HCT116 (cell line): ENCODE measurements at regions not wholly inside any gene's neighbourhood (a gene's known extent, or its start where the extent isn't known, plus 50 kb on each side); places are given as distances from the start of the nearest gene placed in this dataset.

Experiments used
- ATAC-seq: fragments of 200-7000 bp; cut with Tn5 transposase; 2 replicates; pipeline ENCODE4 v1.9.1; 2020; ENCODE audit warnings: mild to moderate bottlenecking, moderate library complexity
- BruUV-seq: library from RNA; stranded (reverse); fragments of 400-500 nt; replicated peaks from 2 replicates; lab custom pipeline; 2021; lab: Mats Ljungman, UMichigan
- CTCF ChIA-PET: fragments of 300-600 bp; sonication (Branson Sonifier 250); formaldehyde crosslinking; loops from one replicate; lab custom pipeline; 2021; ENCODE audit warnings: antibody characterized with exemption; lab: Charles Lee
- POLR2A ChIA-PET: fragments of 300-600, 350-600 bp; sonication (Branson Sonifier 250); formaldehyde crosslinking; loops from one replicate; lab custom pipeline; 2021; ENCODE audit warnings: antibody characterized with exemption; lab: Charles Lee
- RAD21 ChIA-PET, 2 experiments: fragments of 300-600 bp; sonication (Branson Sonifier 250); formaldehyde crosslinking; loops; one replicate each; lab custom pipeline; 2023; ENCODE audit warnings: low total read pairs in 2 of 2; ENCODE audit not compliant: uncharacterized antibody in 2 of 2, unreplicated experiment in 2 of 2, low non-redundant PET in 1 of 2; lab: Charles Lee
- DNase-seq: peaks from one replicate; pipeline ENCODE4 v3.0.0-alpha.2; 2010; ENCODE audit warnings: low read depth, low spot score
- H2AFZ ChIP-seq: fragments of 200-600 bp; shearing (Covaris generic), sonication (generic); 2 replicates; pipeline ENCODE4 v1.6.1; 2017; ENCODE audit warnings: low read depth, mixed run types, mixed read lengths, antibody characterized with exemption, low read length; ENCODE audit not compliant: poor library complexity, severe bottlenecking
- H3K27ac ChIP-seq: 2 replicates; pipeline ENCODE4 v1.5.1; 2012; ENCODE audit warnings: low read depth, low read length
- H3K27me3 ChIP-seq: fragments of 200-600 bp; sonication (generic); 2 replicates; pipeline ENCODE4 v1.6.1; 2016; ENCODE audit warnings: mixed run types, low read length, mixed read lengths; ENCODE audit not compliant: insufficient read depth
- H3K36me3 ChIP-seq, 2 experiments: fragments of 200-500 bp in 1 of 2; fragments of 200-600 bp in 1 of 2; sonication (Bioruptor generic) in 1 of 2; sonication (generic) in 1 of 2; 2 replicates each; pipeline versions ENCODE4 v1.5.1 to v1.6.1; 2014 to 2016; ENCODE audit warnings: low read length in 2 of 2, inconsistent platforms in 1 of 2, mixed read lengths in 1 of 2, mixed run types in 1 of 2; ENCODE audit not compliant: insufficient read depth in 2 of 2, control insufficient read depth in 1 of 2
- H3K4me1 ChIP-seq, 2 experiments: fragments of 200-600 bp in 1 of 2; sonication (generic) in 1 of 2; 2 replicates each; pipeline versions ENCODE4 v1.5.1 to v1.6.1; 2012 to 2017; ENCODE audit warnings: low read length in 2 of 2, inconsistent platforms in 1 of 2, mild to moderate bottlenecking in 1 of 2, mixed read lengths in 1 of 2, mixed run types in 1 of 2, moderate library complexity in 1 of 2; ENCODE audit not compliant: insufficient read depth in 2 of 2, control insufficient read depth in 1 of 2
- H3K4me2 ChIP-seq: fragments of 200-600 bp; sonication (generic); 2 replicates; pipeline ENCODE4 v1.6.1; 2017; ENCODE audit warnings: mixed run types, low read length, mixed read lengths
- H3K4me3 ChIP-seq, 2 experiments: fragments of 200-600 bp in 1 of 2; sonication (generic) in 1 of 2; replicated peaks in 1 of 2; 2 replicates each; pipeline ENCODE4 v1.5.1; 2011 to 2016; ENCODE audit warnings: low read length in 2 of 2, control low read depth in 1 of 2, low read depth in 1 of 2, mild to moderate bottlenecking in 1 of 2, mixed read lengths in 1 of 2, mixed run types in 1 of 2
- H3K79me2 ChIP-seq: fragments of 200-600 bp; sonication (generic); 2 replicates; pipeline ENCODE4 v1.6.1; 2017; ENCODE audit warnings: mild to moderate bottlenecking, mixed run types, low read length, moderate library complexity, mixed read lengths; ENCODE audit not compliant: insufficient read depth
- H3K9ac ChIP-seq: fragments of 200-600 bp; sonication (generic); 2 replicates; pipeline ENCODE4 v1.6.1; 2016; ENCODE audit warnings: low read length, mixed read lengths
- H3K9me2 ChIP-seq: fragments of 200-600 bp; sonication (generic), shearing (Covaris generic); 2 replicates; pipeline ENCODE4 v1.6.1; 2017; ENCODE audit warnings: mixed run types, mild to moderate bottlenecking, moderate library complexity; ENCODE audit not compliant: insufficient read depth
- H3K9me3 ChIP-seq, 2 experiments: fragments of 200-500 bp in 1 of 2; fragments of 200-600 bp in 1 of 2; sonication (Bioruptor generic) in 1 of 2; sonication (generic) in 1 of 2; 2 replicates each; pipeline ENCODE4 v1.6.1; 2014 to 2017; ENCODE audit warnings: low read length in 2 of 2, mixed read lengths in 2 of 2, inconsistent platforms in 1 of 2, low read depth in 1 of 2, mild to moderate bottlenecking in 1 of 2, mixed run types in 1 of 2, moderate library complexity in 1 of 2; ENCODE audit not compliant: control insufficient read depth in 1 of 2, insufficient read depth in 1 of 2
- H4K20me1 ChIP-seq: fragments of 200-600 bp; sonication (generic), shearing (Covaris generic); 2 replicates; pipeline ENCODE4 v1.6.1; 2017; ENCODE audit warnings: mixed run types, mild to moderate bottlenecking, moderate library complexity; ENCODE audit not compliant: insufficient read depth
- ATF3 ChIP-seq: IDR thresholded peaks from 2 replicates; pipeline ENCODE4 v1.6.1; 2012
- CEBPB ChIP-seq: IDR thresholded peaks from 2 replicates; pipeline ENCODE4 v1.6.1; 2012; ENCODE audit warnings: low read depth
- CTCF ChIP-seq, 3 experiments: fragments of 200-600 bp in 1 of 3; sonication (generic) in 1 of 3; IDR thresholded peaks in 2 of 3; conservative IDR thresholded peaks in 1 of 3; 2 replicates each; pipeline ENCODE4 v1.5.1; 2012 to 2017; ENCODE audit warnings: low read depth in 2 of 3, low read length in 2 of 3, antibody characterized with exemption in 1 of 3, borderline replicate concordance in 1 of 3, control low read depth in 1 of 3, mild to moderate bottlenecking in 1 of 3, mixed read lengths in 1 of 3, mixed run types in 1 of 3, moderate library complexity in 1 of 3; ENCODE audit not compliant: insufficient read depth in 1 of 3
- ELF1 ChIP-seq: IDR thresholded peaks from 2 replicates; pipeline ENCODE4 v1.6.1; 2012; ENCODE audit warnings: low read depth, borderline replicate concordance
- JUND ChIP-seq: IDR thresholded peaks from 2 replicates; pipeline ENCODE4 v1.6.1; 2012
- MAX ChIP-seq: IDR thresholded peaks from 2 replicates; pipeline ENCODE4 v1.6.1; 2012
- POLR2A ChIP-seq: IDR thresholded peaks from 2 replicates; pipeline ENCODE4 v1.7.0; 2011; ENCODE audit warnings: borderline replicate concordance; ENCODE audit not compliant: insufficient read depth, insufficient read length; ENCODE audit errors: extremely low read depth
- RAD21 ChIP-seq: IDR thresholded peaks from 2 replicates; pipeline ENCODE4 v1.6.1; 2012; ENCODE audit warnings: low read depth, mild to moderate bottlenecking
- SP1 ChIP-seq: IDR thresholded peaks from 2 replicates; pipeline ENCODE4 v1.6.1; 2012; ENCODE audit warnings: low read depth
- SRF ChIP-seq: IDR thresholded peaks from 2 replicates; pipeline ENCODE4 v1.6.1; 2012; ENCODE audit warnings: low read depth
- ZBTB33 ChIP-seq: IDR thresholded peaks from 2 replicates; pipeline ENCODE4 v1.6.1; 2011; ENCODE audit warnings: mild to moderate bottlenecking, low read length, moderate library complexity; ENCODE audit not compliant: insufficient replicate concordance; ENCODE audit errors: extremely low read depth
- ZNF274 ChIP-seq: fragments of 200-500 bp; sonication (Bioruptor generic); IDR thresholded peaks from 2 replicates; pipeline ENCODE4 v1.6.1; 2014; ENCODE audit warnings: mild to moderate bottlenecking, low read depth, low read length, inconsistent platforms
- intact Hi-C: fragments of 100-400 bp; cut with micrococcal nuclease; formaldehyde crosslinking; loops from 2 replicates; pipeline ENCODE4 v1.10.0; 2022

GRCh38 chr6:122026582-122027369 lies 372.7 kb upstream of the HSF2 start:
- Histone ChIP-seq H3K9ac (no peak overlapping the region), H3K27ac (no peak overlapping the region), H3K9me3 (no peaks in the 10 kb centered on the region), H3K4me3 (no peak overlapping the region), H2AFZ (no peak overlapping the region), H3K4me1 (peaks cover 6 to 17% of the 10 kb centered on the region in 2 experiments; a peak in 3 of 4 replicates), H3K79me2 (no peaks in the 10 kb centered on the region), H4K20me1 (no peaks in the 10 kb centered on the region), H3K9me2 (no peaks in the 10 kb centered on the region), H3K36me3 (no peaks in the 10 kb centered on the region), H3K4me2 (no peak overlapping the region), H3K27me3 (no peaks in the 10 kb centered on the region)
- ChIA-PET POLR2A (no interaction called here), CTCF (no interaction called here), RAD21 (no interaction called here)
- no peak for ATAC-seq
- BruUV-seq: no TSS peak
- DNase-seq: no peak
- no peak for TF ChIP-seq POLR2A
- TF ChIP-seq CTCF (IDR thresholded peaks at IDR 0.05 in 2 of 3, conservative IDR thresholded peaks at IDR 0.05 in 1 of 3; ENCODE audit: borderline replicate concordance in 1 of 3, insufficient read depth in 1 of 3, low read depth in 2 of 3, low read length in 2 of 3): no peak
- TF ChIP-seq ATF3: no peak
- no peak for TF ChIP-seq SRF
- no peak for TF ChIP-seq JUND
- no peak for TF ChIP-seq RAD21
- no peak for TF ChIP-seq ZBTB33
- no peak for TF ChIP-seq ELF1
- no peak for TF ChIP-seq MAX
- TF ChIP-seq SP1: no peak
- TF ChIP-seq CEBPB: no peak
- TF ChIP-seq ZNF274: no peak
- intact Hi-C loops: no loop called here
